ENCODE measurements at regions not wholly inside any gene's neighbourhood (a gene's known extent, or its start where the extent isn't known, plus 50 kb on each side); places are given as distances from the start of the nearest gene placed in this dataset.

- H3K27me3 ChIP-seq (ENCODE audit: control insufficient read depth, insufficient read depth, low read length): no peaks in the 10 kb centered on the region
- no peak overlapping the region for H2AFZ ChIP-seq
- no peaks in the 10 kb centered on the region for H3K36me3 ChIP-seq (ENCODE audit: control insufficient read depth, insufficient read depth, low read length)
- H3K4me3 ChIP-seq (ENCODE audit: low read depth, low read length): no peak overlapping the region
- H3K79me2 ChIP-seq: no peaks in the 10 kb centered on the region
- H3K27ac ChIP-seq: no peak overlapping the region
- no peak overlapping the region for H3K9ac ChIP-seq
- no peak overlapping the region for H3K4me2 ChIP-seq (ENCODE audit: low read length)
- no peaks in the 10 kb centered on the region for H3K9me3 ChIP-seq (ENCODE audit: control insufficient read depth, low read length)
- TF ChIP-seq, protein P1, sequence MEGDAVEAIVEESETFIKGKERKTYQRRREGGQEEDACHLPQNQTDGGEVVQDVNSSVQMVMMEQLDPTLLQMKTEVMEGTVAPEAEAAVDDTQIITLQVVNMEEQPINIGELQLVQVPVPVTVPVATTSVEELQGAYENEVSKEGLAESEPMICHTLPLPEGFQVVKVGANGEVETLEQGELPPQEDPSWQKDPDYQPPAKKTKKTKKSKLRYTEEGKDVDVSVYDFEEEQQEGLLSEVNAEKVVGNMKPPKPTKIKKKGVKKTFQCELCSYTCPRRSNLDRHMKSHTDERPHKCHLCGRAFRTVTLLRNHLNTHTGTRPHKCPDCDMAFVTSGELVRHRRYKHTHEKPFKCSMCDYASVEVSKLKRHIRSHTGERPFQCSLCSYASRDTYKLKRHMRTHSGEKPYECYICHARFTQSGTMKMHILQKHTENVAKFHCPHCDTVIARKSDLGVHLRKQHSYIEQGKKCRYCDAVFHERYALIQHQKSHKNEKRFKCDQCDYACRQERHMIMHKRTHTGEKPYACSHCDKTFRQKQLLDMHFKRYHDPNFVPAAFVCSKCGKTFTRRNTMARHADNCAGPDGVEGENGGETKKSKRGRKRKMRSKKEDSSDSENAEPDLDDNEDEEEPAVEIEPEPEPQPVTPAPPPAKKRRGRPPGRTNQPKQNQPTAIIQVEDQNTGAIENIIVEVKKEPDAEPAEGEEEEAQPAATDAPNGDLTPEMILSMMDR (IDR thresholded peaks at IDR 0.05): no peak
- no peaks in the 10 kb centered on the region for H3K4me1 ChIP-seq
Observed at GRCh38 chr11:119920666-119921387, 191.8 kb upstream of the NECTIN1 start.

- no peak overlapping the region for H3K27ac ChIP-seq
- no peaks in the 10 kb centered on the region for H3K36me3 ChIP-seq (ENCODE audit: control insufficient read depth, insufficient read depth, low read length)
- no peaks in the 10 kb centered on the region for H3K9me3 ChIP-seq (ENCODE audit: control insufficient read depth, low read length)
- H3K27me3 ChIP-seq (ENCODE audit: control insufficient read depth, insufficient read depth, low read length): no peaks in the 10 kb centered on the region
- no peaks in the 10 kb centered on the region for H3K79me2 ChIP-seq
- no peaks in the 10 kb centered on the region for H3K4me1 ChIP-seq
- TF ChIP-seq, protein P1 (IDR thresholded peaks at IDR 0.05): no peak
- no peak overlapping the region for H3K4me3 ChIP-seq (ENCODE audit: low read depth, low read length)
- H3K4me2 ChIP-seq (ENCODE audit: low read length): no peak overlapping the region
- H2AFZ ChIP-seq: no peak overlapping the region
- H3K9ac ChIP-seq: no peak overlapping the region
Observed at GRCh38 chr11:119919656-119920055, 190.7 kb upstream of the NECTIN1 start.

DNA sequence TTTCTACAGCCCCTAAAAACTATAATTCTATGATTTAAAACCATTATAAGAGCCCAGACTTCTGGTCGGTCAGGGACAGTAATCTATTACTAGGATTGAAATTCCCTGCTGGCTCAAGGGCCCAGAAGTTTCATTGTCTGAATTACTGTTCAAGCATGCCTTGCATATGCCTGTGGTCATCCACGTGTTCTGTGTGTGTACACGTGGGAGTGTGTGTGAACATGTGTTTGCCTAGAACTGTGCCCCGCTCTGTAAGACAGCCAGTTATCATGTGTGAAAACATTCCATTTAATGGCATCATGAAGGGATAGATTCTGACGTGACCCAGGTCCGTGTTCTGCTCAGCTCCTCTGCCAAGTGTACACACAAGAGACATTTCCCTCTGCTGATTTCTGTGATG is 189.3 kb upstream of the NECTIN1 start:
- TF ChIP-seq, protein P1 (IDR thresholded peaks at IDR 0.05): no peak
- H3K36me3 ChIP-seq (ENCODE audit: control insufficient read depth, insufficient read depth, low read length): no peaks in the 10 kb centered on the region

DNA sequence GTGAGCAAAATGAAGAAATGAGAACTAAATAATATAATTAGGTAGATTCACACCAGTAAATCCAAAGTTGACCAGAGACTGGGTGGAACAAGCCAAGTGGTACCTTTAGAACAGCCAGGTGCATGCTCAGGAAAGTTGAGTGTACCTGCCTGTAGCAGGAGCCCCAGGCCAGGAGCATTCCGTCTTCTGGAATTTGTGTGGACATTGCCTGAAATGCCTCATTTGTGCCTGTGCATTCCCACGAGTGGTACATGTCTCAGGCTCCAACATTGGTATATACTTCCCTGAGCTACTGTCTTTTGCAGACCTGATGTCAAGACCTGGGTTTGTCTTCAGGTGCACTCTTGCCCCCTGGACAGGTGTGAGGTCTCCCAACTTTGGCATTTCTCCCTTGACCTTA is 187.6 kb upstream of the NECTIN1 start:
- H3K4me3 ChIP-seq (ENCODE audit: low read depth, low read length): no peak overlapping the region
- no peaks in the 10 kb centered on the region for H3K36me3 ChIP-seq (ENCODE audit: control insufficient read depth, insufficient read depth, low read length)
- no peaks in the 10 kb centered on the region for H3K79me2 ChIP-seq
- no peak overlapping the region for H3K9ac ChIP-seq
- H3K9me3 ChIP-seq (ENCODE audit: control insufficient read depth, low read length): no peaks in the 10 kb centered on the region
- no peaks in the 10 kb centered on the region for H3K27me3 ChIP-seq (ENCODE audit: control insufficient read depth, insufficient read depth, low read length)
- H3K4me1 ChIP-seq: no peaks in the 10 kb centered on the region
- H3K4me2 ChIP-seq (ENCODE audit: low read length): no peak overlapping the region
- H3K27ac ChIP-seq: no peak overlapping the region
- TF ChIP-seq, protein P1 (IDR thresholded peaks at IDR 0.05): no peak
- H2AFZ ChIP-seq: no peak overlapping the region

More for the DNA sequence above, 189.3 kb upstream of the NECTIN1 start:
- Histone ChIP-seq H3K9ac (no peak overlapping the region), H2AFZ (no peak overlapping the region), H3K4me3 (ENCODE audit: low read depth, low read length) (no peak overlapping the region), H3K4me2 (ENCODE audit: low read length) (no peak overlapping the region), H3K27ac (no peak overlapping the region), H3K27me3 (ENCODE audit: control insufficient read depth, insufficient read depth, low read length) (no peaks in the 10 kb centered on the region), H3K4me1 (no peaks in the 10 kb centered on the region), H3K9me3 (ENCODE audit: control insufficient read depth, low read length) (no peaks in the 10 kb centered on the region), H3K79me2 (no peaks in the 10 kb centered on the region)

DNA sequence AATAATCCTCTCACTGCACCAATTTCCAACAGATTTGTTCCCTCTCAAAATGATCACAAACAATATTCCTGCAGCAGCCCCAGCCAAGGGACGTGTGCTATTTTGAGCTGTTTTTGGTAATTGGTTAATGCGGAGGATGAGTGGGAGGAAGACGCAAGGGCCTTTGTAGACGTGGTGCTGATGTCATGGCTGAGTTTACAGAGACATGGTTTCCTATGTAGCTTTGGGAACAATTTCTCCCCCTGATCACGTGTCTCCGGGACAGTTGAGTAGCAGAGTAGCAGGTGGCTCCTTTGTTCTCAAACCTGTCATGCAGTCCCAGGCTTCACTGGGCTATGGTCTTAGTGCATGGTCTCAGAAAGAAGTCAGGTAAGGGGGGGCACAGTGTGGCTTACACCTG is 183.2 kb upstream of the NECTIN1 start:
- H3K9ac ChIP-seq: no peak overlapping the region
- H3K4me3 ChIP-seq (ENCODE audit: low read depth, low read length): no peak overlapping the region
- no peak overlapping the region for H2AFZ ChIP-seq
- TF ChIP-seq, protein P1 (IDR thresholded peaks at IDR 0.05): no peak
- H3K9me3 ChIP-seq (ENCODE audit: control insufficient read depth, low read length): no peaks in the 10 kb centered on the region
- no peaks in the 10 kb centered on the region for H3K4me1 ChIP-seq
- no peaks in the 10 kb centered on the region for H3K79me2 ChIP-seq
- no peak overlapping the region for H3K27ac ChIP-seq
- H3K27me3 ChIP-seq (ENCODE audit: control insufficient read depth, insufficient read depth, low read length): no peaks in the 10 kb centered on the region
- no peaks in the 10 kb centered on the region for H3K36me3 ChIP-seq (ENCODE audit: control insufficient read depth, insufficient read depth, low read length)
- H3K4me2 ChIP-seq (ENCODE audit: low read length): no peak overlapping the region

All from parathyroid adenoma (tissue), 2 donors.